HepG2 (cell line): ENCODE measurements at regions not wholly inside any gene's neighbourhood (a gene's known extent, or its start where the extent isn't known, plus 50 kb on each side); places are given as distances from the start of the nearest gene placed in this dataset.

Experiments
- CBFB ChIP-seq: sonication (generic); formaldehyde crosslinking; IDR thresholded peaks from 2 replicates; pipeline ENCODE4 v1.4.0; 2020; ENCODE audit warnings: missing genetic modification reagents
- CEBPB ChIP-seq: IDR thresholded peaks from 2 replicates; pipeline ENCODE4 v1.6.1; 2011; ENCODE audit warnings: low read depth, low read length, improper control_type of control experiment, borderline replicate concordance
- E2F5 ChIP-seq: sonication (generic); formaldehyde crosslinking; conservative IDR thresholded peaks from 2 replicates; pipeline ENCODE4 v1.4.0; 2020; ENCODE audit warnings: missing genetic modification reagents
- EZH2 ChIP-seq: conservative IDR thresholded peaks from 2 replicates; pipeline ENCODE4 v1.6.1; 2012; ENCODE audit warnings: mild to moderate bottlenecking, low read depth, low read length, moderate library complexity
- HDAC2 ChIP-seq: sonication (generic); formaldehyde crosslinking; IDR thresholded peaks from 2 replicates; pipeline ENCODE4 v1.4.0; 2020; ENCODE audit warnings: missing genetic modification reagents
- MXI1 ChIP-seq: IDR thresholded peaks from 3 replicates; pipeline ENCODE4 v1.6.1; 2012; ENCODE audit warnings: low read depth, low read length, inconsistent platforms, borderline replicate concordance
- NBN ChIP-seq: fragments of 450-650 bp; conservative IDR thresholded peaks from 2 replicates; pipeline ENCODE4 v1.6.1; 2017
- REXO4 ChIP-seq: sonication (generic); formaldehyde crosslinking; IDR thresholded peaks from 2 replicates; pipeline ENCODE4 v1.8.0; 2022; ENCODE audit warnings: missing genetic modification reagents, mild to moderate bottlenecking, borderline replicate concordance
- SETDB1 ChIP-seq: sonication (generic); formaldehyde crosslinking; IDR thresholded peaks from 2 replicates; pipeline ENCODE4 v1.5.1; 2020; ENCODE audit warnings: missing genetic modification reagents, mild to moderate bottlenecking, borderline replicate concordance
- SMC3 ChIP-seq: IDR thresholded peaks from 2 replicates; pipeline ENCODE4 v1.6.1; 2011; ENCODE audit warnings: low read length, improper control_type of control experiment
- ZBTB7B ChIP-seq: sonication (generic); formaldehyde crosslinking; IDR thresholded peaks from 2 replicates; pipeline ENCODE4 v1.4.0; 2020; ENCODE audit warnings: missing genetic modification reagents
- ZFP37 ChIP-seq: sonication (generic); formaldehyde crosslinking; IDR thresholded peaks from 2 replicates; pipeline ENCODE4 v1.4.0; 2020; ENCODE audit warnings: missing genetic modification reagents, borderline replicate concordance
- ZSCAN20 ChIP-seq: sonication (generic); formaldehyde crosslinking; IDR thresholded peaks from 2 replicates; pipeline ENCODE4 v1.4.0; 2020; ENCODE audit warnings: missing genetic modification reagents, mild to moderate bottlenecking, borderline replicate concordance

GRCh38 chr1:5012249-5012648, 357.8 kb downstream of the AJAP1 start:
- no peak for TF ChIP-seq EZH2
- TF ChIP-seq REXO4 = no peak
- no peak for TF ChIP-seq MXI1
- no peak for TF ChIP-seq ZBTB7B (CRISPR knock-in tag)
- no peak for TF ChIP-seq SETDB1
- TF ChIP-seq HDAC2 (CRISPR knock-in tag) = no peak
- TF ChIP-seq SMC3 = no peak
- no peak for TF ChIP-seq ZFP37 (CRISPR knock-in tag)
- no peak for TF ChIP-seq CBFB (CRISPR knock-in tag)
- TF ChIP-seq NBN = no peak
- no peak for TF ChIP-seq CEBPB
- no peak for TF ChIP-seq E2F5 (CRISPR knock-in tag)
- no peak for TF ChIP-seq ZSCAN20 (CRISPR knock-in tag)
